Mesendoderm (in vitro differentiated cells): ENCODE measurements at regions not wholly inside any gene's neighbourhood (a gene's known extent, or its start where the extent isn't known, plus 50 kb on each side); places are given as distances from the start of the nearest gene placed in this dataset.

Experiments used
- DNase-seq: peaks from one replicate; pipeline ENCODE4 v3.0.0; 2013
- H2AK5ac ChIP-seq: 2 replicates; pipeline ENCODE4 v1.6.1; 2013; ENCODE audit warnings: low read length, inconsistent platforms
- H2BK120ac ChIP-seq: 2 replicates; pipeline ENCODE4 v1.6.1; 2013; ENCODE audit warnings: low read depth, mild to moderate bottlenecking, low read length, moderate library complexity, mixed read lengths
- H2BK15ac ChIP-seq: replicated peaks from 2 replicates; pipeline ENCODE4 v1.6.1; 2013; ENCODE audit warnings: low read depth, mild to moderate bottlenecking, moderate library complexity
- H2BK5ac ChIP-seq: 2 replicates; pipeline ENCODE4 v1.6.1; 2013; ENCODE audit warnings: low read length, inconsistent platforms
- H3K18ac ChIP-seq: 2 replicates; pipeline ENCODE4 v1.6.1; 2013; ENCODE audit warnings: mild to moderate bottlenecking, low read length, mixed read lengths
- H3K23ac ChIP-seq: one replicate; pipeline ENCODE4 v1.6.1; 2013; ENCODE audit warnings: low read length
- H3K27ac ChIP-seq: 2 replicates; pipeline ENCODE4 v1.5.1; 2013; ENCODE audit warnings: low read depth, mild to moderate bottlenecking, inconsistent platforms, low read length, moderate library complexity
- H3K27me3 ChIP-seq: 2 replicates; pipeline ENCODE4 v1.6.1; 2013; ENCODE audit warnings: low read length, control low read depth, mild to moderate bottlenecking, inconsistent platforms; ENCODE audit not compliant: insufficient read depth, poor library complexity
- H3K36me3 ChIP-seq: 2 replicates; pipeline ENCODE4 v1.6.1; 2013; ENCODE audit warnings: low read length, inconsistent platforms; ENCODE audit not compliant: control insufficient read depth, insufficient read depth
- H3K4ac ChIP-seq: one replicate; pipeline ENCODE4 v1.6.1; 2013; ENCODE audit warnings: low read depth, mild to moderate bottlenecking, low read length, moderate library complexity
- H3K4me1 ChIP-seq: 2 replicates; pipeline ENCODE4 v1.6.1; 2013; ENCODE audit warnings: low read depth, low read length, inconsistent platforms; ENCODE audit not compliant: control insufficient read depth
- H3K4me2 ChIP-seq: 2 replicates; pipeline ENCODE4 v1.6.1; 2013; ENCODE audit warnings: low read length
- H3K4me3 ChIP-seq: 2 replicates; pipeline ENCODE4 v1.5.1; 2013; ENCODE audit warnings: mild to moderate bottlenecking, low read length
- H3K56ac ChIP-seq: one replicate; pipeline ENCODE4 v1.6.1; 2013; ENCODE audit warnings: low read length
- H3K79me1 ChIP-seq: 2 replicates; pipeline ENCODE4 v1.6.1; 2013; ENCODE audit warnings: low read length, inconsistent platforms
- H3K79me2 ChIP-seq: 2 replicates; pipeline ENCODE4 v1.6.1; 2013; ENCODE audit warnings: mild to moderate bottlenecking, low read length; ENCODE audit not compliant: control insufficient read depth, insufficient read depth
- H3K9ac ChIP-seq: 2 replicates; pipeline ENCODE4 v1.6.1; 2013; ENCODE audit warnings: low read length, inconsistent platforms
- H4K5ac ChIP-seq: one replicate; pipeline ENCODE4 v1.6.1; 2013; ENCODE audit warnings: low read length
- H4K8ac ChIP-seq: one replicate; pipeline ENCODE4 v1.6.1; 2013; ENCODE audit warnings: low read depth, mild to moderate bottlenecking, control low read depth, low read length, moderate library complexity
- WGBS: extraction: QIAGEN DNeasy Blood & Tissue Kit; methylation state at CpG from one replicate; pipeline ENCODE4 v1.1.7; 2013; ENCODE audit warnings: low lambda C conversion rate, missing lambda C conversion rate; ENCODE audit not compliant: insufficient coverage; ENCODE audit errors: extremely low coverage; 5-methylcytosine and 5-hydroxymethylcytosine counted together

GRCh38 chr5:12655675-12656074, 751.4 kb upstream of the CTNND2 start:
- Histone ChIP-seq H3K27me3 (no peaks in the 10 kb centered on the region), H3K18ac (no peak overlapping the region), H2BK5ac (no peak overlapping the region), H4K5ac (no peak overlapping the region), H4K8ac (no peak overlapping the region), H3K9ac (no peak overlapping the region), H3K27ac (no peak overlapping the region), H3K4me2 (no peak overlapping the region), H3K56ac (no peak overlapping the region), H3K4ac (no peak overlapping the region), H3K36me3 (no peaks in the 10 kb centered on the region), H3K79me1 (no peaks in the 10 kb centered on the region), H2BK15ac (no peak overlapping the region), H3K79me2 (no peaks in the 10 kb centered on the region), H2AK5ac (no peak overlapping the region), H3K4me1 (no peaks in the 10 kb centered on the region), H3K23ac (no peak overlapping the region), H3K4me3 (no peak overlapping the region), H2BK120ac (no peak overlapping the region)
- DNase-seq: no peak
- no CpG with 5 or more reads among the region's 3 CpGs for whole genome bisulfite sequencing

- H3K56ac ChIP-seq: no peak overlapping the region
- H4K5ac ChIP-seq: no peak overlapping the region
- H3K4ac ChIP-seq: no peak overlapping the region
- H3K27ac ChIP-seq: no peak overlapping the region
- no peak overlapping the region for H3K9ac ChIP-seq
- H3K23ac ChIP-seq: no peak overlapping the region
- no peaks in the 10 kb centered on the region for H3K79me2 ChIP-seq
- no peak overlapping the region for H4K8ac ChIP-seq
- no peak overlapping the region for H3K4me2 ChIP-seq
- no peak overlapping the region for H2BK15ac ChIP-seq
- H3K27me3 ChIP-seq: no peaks in the 10 kb centered on the region
- no peak for DNase-seq
- H3K36me3 ChIP-seq: no peaks in the 10 kb centered on the region
- no peak overlapping the region for H3K4me3 ChIP-seq
- H3K18ac ChIP-seq: no peak overlapping the region
- no peak overlapping the region for H2BK5ac ChIP-seq
- H3K79me1 ChIP-seq: no peaks in the 10 kb centered on the region
- no CpG with 5 or more reads among the region's 4 CpGs for WGBS
- no peak overlapping the region for H2BK120ac ChIP-seq
- no peaks in the 10 kb centered on the region for H3K4me1 ChIP-seq
- H2AK5ac ChIP-seq: no peak overlapping the region
These were observed 748.0 kb upstream of the CTNND2 start for GRCh38 chr5:12652201-12652600.

GRCh38 chr5:12648558-12648957, 744.3 kb upstream of the CTNND2 start:
- Histone ChIP-seq H3K36me3 (no peaks in the 10 kb centered on the region), H3K4me1 (no peaks in the 10 kb centered on the region), H2BK15ac (no peak overlapping the region), H2BK120ac (no peak overlapping the region), H3K4me2 (no peak overlapping the region), H3K56ac (no peak overlapping the region), H3K9ac (no peak overlapping the region), H4K5ac (no peak overlapping the region), H3K4me3 (no peak overlapping the region), H4K8ac (no peak overlapping the region), H3K4ac (no peak overlapping the region), H3K79me2 (no peaks in the 10 kb centered on the region), H2BK5ac (no peak overlapping the region), H3K27me3 (no peaks in the 10 kb centered on the region), H3K23ac (no peak overlapping the region), H3K79me1 (no peaks in the 10 kb centered on the region), H3K18ac (no peak overlapping the region), H2AK5ac (no peak overlapping the region), H3K27ac (no peak overlapping the region)
- no CpG with 5 or more reads among the region's 1 CpG for WGBS
- no peak for DNase-seq

GRCh38 chr5:12647613-12648012, 743.4 kb upstream of the CTNND2 start:
- DNase-seq: no peak
- Histone ChIP-seq H3K27me3 (no peaks in the 10 kb centered on the region), H3K23ac (no peak overlapping the region), H4K8ac (no peak overlapping the region), H2BK5ac (no peak overlapping the region), H3K27ac (no peak overlapping the region), H3K18ac (no peak overlapping the region), H3K4ac (no peak overlapping the region), H3K36me3 (no peaks in the 10 kb centered on the region), H4K5ac (no peak overlapping the region), H3K4me3 (no peak overlapping the region), H3K9ac (no peak overlapping the region), H3K79me2 (no peaks in the 10 kb centered on the region), H3K4me2 (no peak overlapping the region), H3K4me1 (no peaks in the 10 kb centered on the region), H2BK120ac (no peak overlapping the region), H3K79me1 (no peaks in the 10 kb centered on the region), H2BK15ac (no peak overlapping the region), H2AK5ac (no peak overlapping the region), H3K56ac (no peak overlapping the region)
- no CpG with 5 or more reads among the region's 4 CpGs for WGBS

- Histone ChIP-seq H2AK5ac (no peak overlapping the region), H3K56ac (no peak overlapping the region), H3K23ac (no peak overlapping the region), H3K18ac (no peak overlapping the region), H3K79me2 (no peaks in the 10 kb centered on the region), H2BK15ac (no peak overlapping the region), H2BK5ac (no peak overlapping the region), H3K79me1 (no peaks in the 10 kb centered on the region), H3K36me3 (no peaks in the 10 kb centered on the region), H3K27me3 (no peaks in the 10 kb centered on the region), H3K27ac (no peak overlapping the region), H3K4me2 (no peak overlapping the region), H3K4me3 (no peak overlapping the region), H4K8ac (no peak overlapping the region), H3K4me1 (no peaks in the 10 kb centered on the region), H2BK120ac (no peak overlapping the region), H4K5ac (no peak overlapping the region), H3K9ac (no peak overlapping the region), H3K4ac (no peak overlapping the region)
- DNase-seq: no peak
These were observed 741.3 kb upstream of the CTNND2 start for GRCh38 chr5:12645582-12645981.

- peak; percentile 18 for DNase-seq
- no peak overlapping the region for H4K5ac ChIP-seq
- H3K23ac ChIP-seq: no peak overlapping the region
- no peak overlapping the region for H3K4ac ChIP-seq
- no peak overlapping the region for H2BK120ac ChIP-seq
- H2BK5ac ChIP-seq: no peak overlapping the region
- H3K9ac ChIP-seq: no peak overlapping the region
- H3K79me1 ChIP-seq: no peaks in the 10 kb centered on the region
- no peak overlapping the region for H3K56ac ChIP-seq
- H2AK5ac ChIP-seq: no peak overlapping the region
- no peak overlapping the region for H3K27ac ChIP-seq
- no peak overlapping the region for H4K8ac ChIP-seq
- H3K4me3 ChIP-seq: no peak overlapping the region
- H3K27me3 ChIP-seq: no peaks in the 10 kb centered on the region
- no peak overlapping the region for H2BK15ac ChIP-seq
- no peaks in the 10 kb centered on the region for H3K36me3 ChIP-seq
- H3K18ac ChIP-seq: no peak overlapping the region
- H3K4me2 ChIP-seq: no peak overlapping the region
- H3K4me1 ChIP-seq: no peaks in the 10 kb centered on the region
- H3K79me2 ChIP-seq: no peaks in the 10 kb centered on the region
- WGBS: no CpG with 5 or more reads among the region's 5 CpGs
These were observed 732.0 kb upstream of the CTNND2 start for GRCh38 chr5:12636209-12636608.
